VCaP (cell line): ENCODE measurements at regions not wholly inside any gene's neighbourhood (a gene's known extent, or its start where the extent isn't known, plus 50 kb on each side); places are given as distances from the start of the nearest gene placed in this dataset.

ENCODE experiments used
- H3K27ac ChIP-seq: fragments of 450-650 bp; 2 replicates; pipeline ENCODE4 v1.5.1; 2017
- CTCF ChIP-seq: fragments of 450-650 bp; conservative IDR thresholded peaks from 2 replicates; pipeline ENCODE4 v1.5.1; 2017; ENCODE audit warnings: mild to moderate bottlenecking, moderate library complexity

DNA sequence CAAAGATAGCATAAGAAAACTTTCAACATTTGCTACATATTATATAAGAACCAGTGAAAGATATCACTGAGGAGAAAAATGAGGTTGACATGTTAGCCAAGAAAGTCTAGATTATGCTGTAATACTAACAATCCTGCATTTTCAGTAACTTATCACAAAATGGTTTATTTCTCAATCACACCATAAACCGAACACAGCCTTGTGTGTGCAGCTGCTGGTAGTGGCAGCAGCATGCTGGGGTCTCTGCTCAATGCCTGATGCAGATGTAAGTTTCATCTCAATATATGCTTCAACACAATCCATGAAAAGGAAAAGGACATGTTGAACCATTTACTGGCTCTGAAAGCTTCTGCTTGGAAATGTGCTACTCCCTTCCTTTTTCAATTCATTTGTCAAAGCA, 376.3 kb downstream of the GPD2 start:
- TF ChIP-seq CTCF: no peak

DNA sequence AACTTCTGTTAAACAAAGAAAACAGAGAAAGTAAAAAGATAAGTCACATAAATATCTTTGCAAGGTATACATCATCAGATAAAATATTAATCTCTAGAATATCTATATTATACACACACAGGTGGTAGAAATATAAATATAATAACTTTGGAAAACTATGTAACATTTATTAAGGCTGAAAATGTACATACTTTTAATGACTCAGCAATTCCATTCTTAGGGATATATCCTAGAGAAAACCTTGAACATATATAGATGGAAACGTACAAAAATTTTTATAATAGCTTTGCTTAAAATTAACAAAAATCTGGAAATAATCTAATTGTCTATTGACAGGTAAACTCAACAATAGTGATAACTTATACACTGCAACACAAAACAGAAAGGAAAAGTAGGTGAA, 381.3 kb downstream of the GPD2 start:
- no peak for TF ChIP-seq CTCF
- no peak overlapping the region for H3K27ac ChIP-seq

More for the DNA sequence above, 376.3 kb downstream of the GPD2 start:
- no peak overlapping the region for H3K27ac ChIP-seq

DNA sequence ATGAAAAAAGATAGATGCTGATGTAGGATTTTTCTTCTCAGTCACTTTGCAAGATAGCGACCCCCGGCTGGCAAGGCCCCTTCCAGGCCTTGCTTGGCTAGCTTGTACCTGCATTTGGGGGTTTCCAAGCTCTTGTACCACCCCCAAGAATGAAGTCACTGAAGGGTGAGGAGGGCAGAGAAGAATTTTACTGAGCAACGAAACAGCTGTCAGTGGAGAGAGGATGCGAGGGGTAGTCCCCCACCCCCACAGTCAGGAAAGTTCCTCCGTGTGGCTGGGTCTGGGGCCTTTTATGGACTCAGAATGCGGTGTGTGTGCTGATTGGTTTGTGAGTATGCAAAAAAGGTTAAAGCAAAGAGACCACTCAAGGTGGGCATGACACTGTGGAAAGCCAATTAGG, 382.0 kb downstream of the GPD2 start:
- 0 out of 2 replicates have a peak overlapping the region, but pooled peaks have one; percentile 20 for H3K27ac ChIP-seq
- TF ChIP-seq CTCF: no peak

GRCh38 chr2:156818944-156819343, 382.8 kb downstream of the GPD2 start:
- TF ChIP-seq CTCF: no peak
- H3K27ac ChIP-seq: peak overlapping the region; percentile 20; the same call in 1 of the 2 replicates

GRCh38 chr2:156826341-156826933, 390.3 kb downstream of the GPD2 start:
- TF ChIP-seq CTCF: no peak
- H3K27ac ChIP-seq: no peak overlapping the region

DNA sequence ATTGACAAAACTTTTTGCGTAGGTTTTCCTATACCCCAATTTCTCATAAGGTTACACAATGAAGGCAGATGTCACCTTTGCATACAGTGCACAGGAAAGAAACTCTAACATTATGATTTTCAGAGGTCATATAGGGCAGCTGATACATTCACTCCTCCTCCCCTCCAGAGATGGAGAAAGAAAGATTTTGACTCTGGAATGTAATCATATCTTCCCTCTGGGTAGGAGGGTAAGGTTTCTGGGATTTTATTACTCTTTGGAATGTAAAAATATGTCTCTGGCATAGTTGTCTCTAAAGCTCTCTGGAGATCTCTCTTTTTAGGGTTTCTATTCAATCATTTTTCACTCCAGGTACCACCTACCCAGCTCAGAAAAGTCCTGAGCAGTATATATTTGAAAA, 398.3 kb downstream of the GPD2 start:
- no peak overlapping the region for H3K27ac ChIP-seq
- TF ChIP-seq CTCF: no peak

GRCh38 chr2:156837635-156838370, 401.6 kb downstream of the GPD2 start:
- no peak overlapping the region for H3K27ac ChIP-seq
- TF ChIP-seq CTCF: no peak
